ENCODE measurements at regions not wholly inside any gene's neighbourhood (a gene's known extent, or its start where the extent isn't known, plus 50 kb on each side); places are given as distances from the start of the nearest gene placed in this dataset.

- DNase-seq, result no peak
Observed at GRCh38 chr15:29945943-29946596, 123.8 kb upstream of the TJP1 start.

- no peak for DNase-seq
Observed at GRCh38 chr15:29944925-29945324, 122.7 kb upstream of the TJP1 start.

- no peak for DNase-seq
Observed at GRCh38 chr15:29942548-29942947, 120.3 kb upstream of the TJP1 start.

- DNase-seq, result no peak
Observed at GRCh38 chr15:29942143-29942542, 119.9 kb upstream of the TJP1 start.

- DNase-seq, result no peak
Observed at GRCh38 chr15:29939404-29939803, 117.1 kb upstream of the TJP1 start.

GRCh38 chr15:29938361-29939335 lies 116.4 kb upstream of the TJP1 start:
- no peak for DNase-seq

- no peak for DNase-seq
Observed at GRCh38 chr15:29937956-29938355, 115.7 kb upstream of the TJP1 start.

- no peak for DNase-seq
Observed at GRCh38 chr15:29936353-29937049, 114.2 kb upstream of the TJP1 start.

GRCh38 chr15:29935296-29936004 lies 113.2 kb upstream of the TJP1 start:
- DNase-seq, result no peak

- DNase-seq, result no peak
Observed at GRCh38 chr15:29934251-29934650, 112.0 kb upstream of the TJP1 start.

- no peak for DNase-seq
Observed at GRCh38 chr15:29933042-29933803, 111.0 kb upstream of the TJP1 start.

- DNase-seq, result no peak
Observed at GRCh38 chr15:29926083-29926388, 103.8 kb upstream of the TJP1 start.

GRCh38 chr15:29925227-29926082 lies 103.2 kb upstream of the TJP1 start:
- DNase-seq, result no peak

- no peak for DNase-seq
Observed at GRCh38 chr15:29924750-29925149, 102.5 kb upstream of the TJP1 start.

GRCh38 chr15:29922191-29922590 lies 99.9 kb upstream of the TJP1 start:
- DNase-seq, result no peak

GRCh38 chr15:29921130-29921601 lies 98.9 kb upstream of the TJP1 start:
- DNase-seq, result no peak

- DNase-seq, result peak; percentile 17
Observed at GRCh38 chr15:29920515-29920914, 98.2 kb upstream of the TJP1 start.

- DNase-seq, result no peak
Observed at GRCh38 chr15:29919380-29919881, 97.2 kb upstream of the TJP1 start.

GRCh38 chr15:29917600-29918597 lies 95.6 kb upstream of the TJP1 start:
- DNase-seq, result no peak

GRCh38 chr15:29914511-29914926 lies 92.3 kb upstream of the TJP1 start:
- DNase-seq, result no peak

All from DMS79 treated with DMSO at 0.1 percent for 48 hours (cell line).